Body of pancreas (tissue), 4 donors: ENCODE measurements at regions not wholly inside any gene's neighbourhood (a gene's known extent, or its start where the extent isn't known, plus 50 kb on each side); places are given as distances from the start of the nearest gene placed in this dataset.
"Not testable (repeated sequence)": the region's sequence is repeated elsewhere in the genome, so short reads cannot be mapped to it uniquely, and the experiment has no call there.

Experiments used
- POLR2A ChIP-seq, 3 donors: fragments of 450-650 bp; IDR thresholded peaks; one replicate each; pipeline ENCODE4 v1.6.1; 2016; ENCODE audit warnings: antibody characterized with exemption in 3 of 3, mild to moderate bottlenecking in 2 of 3
- TF ChIP-seq, protein P1 (sequence below), 7 experiments: fragments of 450-650 bp in 4 of 7; fragments of 200-600 bp in 3 of 7; sonication (generic) in 3 of 7; IDR thresholded peaks; one replicate each; pipeline ENCODE4 v1.5.1; 2016 to 2019; ENCODE audit warnings: antibody characterized with exemption in 7 of 7

DNA sequence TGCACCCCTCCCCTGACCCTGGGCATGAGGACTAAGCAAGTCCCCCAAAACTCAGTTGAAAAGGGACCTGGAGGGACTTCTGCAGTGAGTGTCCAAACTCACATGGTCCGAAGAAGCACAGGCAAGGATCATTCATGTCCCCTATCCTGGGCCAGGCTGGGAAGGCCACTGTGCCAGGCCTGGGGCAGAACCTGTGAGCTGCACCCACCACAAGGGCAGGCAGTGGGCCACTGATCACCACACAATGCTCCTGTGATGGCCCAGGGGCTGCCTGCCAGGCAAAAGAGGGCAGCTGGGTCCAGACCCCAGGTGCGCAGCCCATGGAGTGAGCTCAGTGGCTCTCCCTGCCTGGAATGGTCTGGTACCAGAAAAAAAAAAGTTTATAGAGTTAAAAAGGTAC is 295.4 kb downstream of the CCDC74A start:
- TF ChIP-seq, protein P1, sequence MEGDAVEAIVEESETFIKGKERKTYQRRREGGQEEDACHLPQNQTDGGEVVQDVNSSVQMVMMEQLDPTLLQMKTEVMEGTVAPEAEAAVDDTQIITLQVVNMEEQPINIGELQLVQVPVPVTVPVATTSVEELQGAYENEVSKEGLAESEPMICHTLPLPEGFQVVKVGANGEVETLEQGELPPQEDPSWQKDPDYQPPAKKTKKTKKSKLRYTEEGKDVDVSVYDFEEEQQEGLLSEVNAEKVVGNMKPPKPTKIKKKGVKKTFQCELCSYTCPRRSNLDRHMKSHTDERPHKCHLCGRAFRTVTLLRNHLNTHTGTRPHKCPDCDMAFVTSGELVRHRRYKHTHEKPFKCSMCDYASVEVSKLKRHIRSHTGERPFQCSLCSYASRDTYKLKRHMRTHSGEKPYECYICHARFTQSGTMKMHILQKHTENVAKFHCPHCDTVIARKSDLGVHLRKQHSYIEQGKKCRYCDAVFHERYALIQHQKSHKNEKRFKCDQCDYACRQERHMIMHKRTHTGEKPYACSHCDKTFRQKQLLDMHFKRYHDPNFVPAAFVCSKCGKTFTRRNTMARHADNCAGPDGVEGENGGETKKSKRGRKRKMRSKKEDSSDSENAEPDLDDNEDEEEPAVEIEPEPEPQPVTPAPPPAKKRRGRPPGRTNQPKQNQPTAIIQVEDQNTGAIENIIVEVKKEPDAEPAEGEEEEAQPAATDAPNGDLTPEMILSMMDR (IDR thresholded peaks at IDR 0.05), result not testable (repeated sequence)
- not testable (repeated sequence) for TF ChIP-seq POLR2A (IDR thresholded peaks at IDR 0.05)
